ENCODE measurements at regions not wholly inside any gene's neighbourhood (a gene's known extent, or its start where the extent isn't known, plus 50 kb on each side); places are given as distances from the start of the nearest gene placed in this dataset.
"Not testable (repeated sequence)": the region's sequence is repeated elsewhere in the genome, so short reads cannot be mapped to it uniquely, and the experiment has no call there.

DNA sequence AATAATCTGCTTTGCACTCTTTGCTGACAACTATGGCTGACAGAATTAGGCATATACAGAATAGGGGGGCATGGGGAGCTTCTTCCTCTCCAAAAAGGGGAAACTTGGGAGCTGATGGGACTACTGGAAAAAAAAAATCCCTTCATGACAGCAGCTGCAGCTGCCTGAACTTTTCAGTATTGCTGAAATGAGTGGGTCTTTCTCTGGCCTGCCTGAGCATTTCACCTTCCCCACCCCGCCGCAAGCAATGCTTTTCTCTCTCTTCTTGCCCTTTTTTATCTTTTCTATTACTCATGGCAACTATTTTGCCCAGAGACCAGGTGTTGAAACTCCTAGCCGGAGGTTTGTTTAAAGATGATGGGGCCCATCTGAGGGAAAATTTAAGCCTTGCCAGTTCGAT is 244.9 kb downstream of the SEMA3D start:
- in situ Hi-C loops (cut with MboI; ENCODE audit: low sequenced_read_pairs): no loop called here
- no peaks in the 10 kb centered on the region for H3K36me3 ChIP-seq (replicated peaks)
- no peak for DNase-seq (ENCODE audit: low spot score in 2 of 2)
- no peaks in the 10 kb centered on the region for H3K4me1 ChIP-seq
- no peaks in the 10 kb centered on the region for H3K27me3 ChIP-seq (ENCODE audit: low read depth)
- no peaks in the 10 kb centered on the region for H3K9me3 ChIP-seq
- no peak overlapping the region for H3K4me3 ChIP-seq

DNA sequence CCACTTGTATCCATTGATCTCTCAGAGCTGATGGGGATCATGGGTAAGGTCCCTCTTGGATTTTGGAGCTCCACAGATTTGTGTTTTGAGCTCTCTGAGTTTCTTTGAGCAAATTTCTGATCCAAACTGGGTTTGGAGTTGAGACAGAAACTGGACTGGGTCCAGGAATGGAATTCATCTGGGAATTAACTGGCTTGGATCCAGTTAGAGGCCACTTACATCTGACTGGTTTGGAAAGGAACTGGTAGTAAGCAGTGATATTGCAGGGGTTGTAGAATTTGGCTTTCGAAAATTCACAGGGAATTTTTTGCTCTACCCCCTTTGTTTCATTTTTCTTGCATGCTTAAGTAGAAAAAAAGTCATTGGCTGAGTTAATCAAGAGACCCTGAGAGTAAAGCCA is 245.6 kb downstream of the SEMA3D start:
- H3K36me3 ChIP-seq (replicated peaks): no peaks in the 10 kb centered on the region

DNA sequence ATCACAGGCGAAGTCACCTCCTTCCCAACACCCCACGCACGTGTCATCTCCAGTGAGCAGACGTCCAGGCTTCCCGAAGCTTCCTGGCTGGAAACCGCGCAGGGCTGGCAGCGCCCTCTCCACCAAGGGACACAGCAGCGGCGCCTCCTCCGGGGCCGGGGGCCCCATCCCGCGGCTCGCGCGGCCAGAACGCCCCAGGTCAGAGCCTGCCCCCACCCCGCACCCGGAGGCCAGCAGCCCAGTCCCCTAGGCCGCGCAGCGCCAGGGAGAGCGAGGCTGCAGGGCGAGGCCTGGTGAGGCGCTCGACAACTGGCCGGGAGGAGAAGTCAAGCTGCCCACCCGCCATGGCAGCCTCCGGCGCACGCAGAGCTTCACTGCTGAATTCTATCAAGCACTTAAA is 247.0 kb downstream of the SEMA3D start:
- in situ Hi-C loops (cut with MboI; ENCODE audit: low sequenced_read_pairs): no loop called here
- H3K27me3 ChIP-seq (ENCODE audit: low read depth): no peaks in the 10 kb centered on the region
- no peaks in the 10 kb centered on the region for H3K4me1 ChIP-seq
- DNase-seq (ENCODE audit: low spot score in 2 of 2): no peak
- no peaks in the 10 kb centered on the region for H3K9me3 ChIP-seq
- H3K36me3 ChIP-seq (replicated peaks): no peaks in the 10 kb centered on the region
- H3K4me3 ChIP-seq: no peak overlapping the region

More for the DNA sequence above, 245.6 kb downstream of the SEMA3D start:
- no peaks in the 10 kb centered on the region for H3K27me3 ChIP-seq (ENCODE audit: low read depth)
- H3K4me3 ChIP-seq: no peak overlapping the region
- DNase-seq (ENCODE audit: low spot score in 2 of 2): no peak
- in situ Hi-C loops (cut with MboI; ENCODE audit: low sequenced_read_pairs): no loop called here
- no peaks in the 10 kb centered on the region for H3K4me1 ChIP-seq
- no peaks in the 10 kb centered on the region for H3K9me3 ChIP-seq

DNA sequence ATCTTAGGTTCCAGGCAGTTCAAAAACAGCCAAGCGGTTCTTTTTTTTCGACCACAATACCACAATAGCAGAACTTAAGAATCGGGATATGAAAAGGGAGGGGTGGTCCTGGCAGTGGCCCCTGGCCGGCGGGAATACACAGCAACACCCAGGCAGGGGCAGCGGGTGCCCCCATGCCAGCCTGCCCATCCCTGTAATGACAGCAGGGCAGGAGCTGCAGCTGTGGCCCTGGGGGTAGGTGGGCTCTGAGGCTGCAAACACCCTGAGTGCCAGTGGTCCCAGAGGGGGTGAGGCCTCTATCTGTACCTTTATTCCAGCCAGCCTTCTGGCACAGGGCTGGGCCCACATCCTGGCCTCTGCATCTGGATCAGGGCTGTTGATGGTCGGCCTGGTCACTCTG is 247.4 kb downstream of the SEMA3D start:
- H3K36me3 ChIP-seq (replicated peaks): no peaks in the 10 kb centered on the region
- no peaks in the 10 kb centered on the region for H3K27me3 ChIP-seq (ENCODE audit: low read depth)
- no peak overlapping the region for H3K4me3 ChIP-seq
- no peaks in the 10 kb centered on the region for H3K9me3 ChIP-seq
- H3K4me1 ChIP-seq: no peaks in the 10 kb centered on the region
- DNase-seq (ENCODE audit: low spot score in 2 of 2): no peak
- in situ Hi-C loops (cut with MboI; ENCODE audit: low sequenced_read_pairs): no loop called here

DNA sequence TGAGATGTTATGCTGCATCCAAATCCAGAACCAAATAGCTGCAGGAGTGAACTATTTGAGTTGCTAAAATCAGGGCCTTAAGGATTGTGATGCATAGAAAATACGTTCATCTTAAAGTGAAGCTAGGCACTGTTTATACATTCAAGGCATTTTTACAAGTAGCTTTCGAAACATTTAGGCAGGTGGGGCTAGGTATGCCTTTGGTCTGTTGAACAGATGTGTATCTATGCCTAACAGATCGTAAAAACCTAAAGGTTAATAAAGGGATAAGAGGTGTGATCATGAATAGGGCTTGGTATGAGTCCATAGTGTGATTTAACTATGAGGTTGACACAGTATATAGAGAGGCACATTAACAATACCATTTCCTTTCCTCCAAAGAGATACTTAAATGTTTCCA is 262.5 kb downstream of the SEMA3D start:
- in situ Hi-C loops (cut with MboI; ENCODE audit: low sequenced_read_pairs): no loop called here
- no peak overlapping the region for H3K4me3 ChIP-seq
- no peaks in the 10 kb centered on the region for H3K27me3 ChIP-seq (ENCODE audit: low read depth)
- no peaks in the 10 kb centered on the region for H3K9me3 ChIP-seq
- no peak for DNase-seq (ENCODE audit: low spot score in 2 of 2)
- H3K36me3 ChIP-seq (replicated peaks): no peaks in the 10 kb centered on the region
- 0 out of 2 replicates have a peak, but pooled peaks cover 4% of the 10 kb centered on the region for H3K4me1 ChIP-seq

DNA sequence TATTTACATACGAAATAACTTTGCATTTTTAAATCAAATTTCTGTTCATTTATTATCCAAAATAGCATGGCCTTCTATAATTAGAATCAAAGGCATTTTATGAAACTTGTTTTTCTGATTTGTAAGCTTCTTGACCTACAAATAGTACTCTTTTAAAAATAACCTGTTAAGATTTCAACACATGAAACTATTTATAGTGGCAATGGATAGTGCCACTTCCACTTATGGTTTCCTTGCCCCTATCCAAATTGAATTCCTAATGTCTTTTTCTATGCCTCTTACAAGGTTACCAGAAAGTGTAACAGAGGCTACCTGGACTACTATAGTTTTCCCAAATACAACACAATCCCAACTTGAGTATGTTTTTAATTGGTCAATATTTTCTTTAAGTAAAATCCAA is 263.5 kb downstream of the SEMA3D start:
- H3K27me3 ChIP-seq (ENCODE audit: low read depth): no peaks in the 10 kb centered on the region
- in situ Hi-C loops (cut with MboI; ENCODE audit: low sequenced_read_pairs): no loop called here
- H3K4me3 ChIP-seq: no peak overlapping the region
- H3K36me3 ChIP-seq (replicated peaks): no peaks in the 10 kb centered on the region
- DNase-seq (ENCODE audit: low spot score in 2 of 2): no peak
- H3K9me3 ChIP-seq: no peaks in the 10 kb centered on the region
- H3K4me1 ChIP-seq: 0 out of 2 replicates have a peak, but pooled peaks cover 4% of the 10 kb centered on the region

DNA sequence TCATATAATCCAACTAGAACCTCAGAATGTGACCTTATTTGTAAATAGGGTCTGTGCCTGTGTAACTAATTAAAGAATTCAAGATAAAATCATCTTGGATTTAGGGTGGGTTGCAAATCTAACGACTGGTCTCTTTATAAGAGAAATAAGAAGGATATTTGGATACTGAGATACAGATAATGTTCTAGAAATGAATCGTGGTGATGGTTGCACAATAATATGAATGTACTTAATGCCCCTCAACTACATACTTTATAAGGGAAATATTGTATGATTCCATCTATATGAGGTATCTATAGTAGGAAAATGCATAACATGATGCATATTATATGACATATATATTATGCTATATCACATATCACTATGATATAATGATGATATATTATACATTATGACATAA is 265.7 kb downstream of the SEMA3D start:
- in situ Hi-C loops (cut with MboI; ENCODE audit: low sequenced_read_pairs): no loop called here
- Histone ChIP-seq H3K4me1 (no peaks in the 10 kb centered on the region), H3K36me3 (replicated peaks) (no peaks in the 10 kb centered on the region; the same call in 1 of the 2 replicates), H3K4me3 (no peak overlapping the region), H3K9me3 (no peaks in the 10 kb centered on the region), H3K27me3 (ENCODE audit: low read depth) (no peaks in the 10 kb centered on the region)
- DNase-seq (ENCODE audit: low spot score in 2 of 2): no peak

DNA sequence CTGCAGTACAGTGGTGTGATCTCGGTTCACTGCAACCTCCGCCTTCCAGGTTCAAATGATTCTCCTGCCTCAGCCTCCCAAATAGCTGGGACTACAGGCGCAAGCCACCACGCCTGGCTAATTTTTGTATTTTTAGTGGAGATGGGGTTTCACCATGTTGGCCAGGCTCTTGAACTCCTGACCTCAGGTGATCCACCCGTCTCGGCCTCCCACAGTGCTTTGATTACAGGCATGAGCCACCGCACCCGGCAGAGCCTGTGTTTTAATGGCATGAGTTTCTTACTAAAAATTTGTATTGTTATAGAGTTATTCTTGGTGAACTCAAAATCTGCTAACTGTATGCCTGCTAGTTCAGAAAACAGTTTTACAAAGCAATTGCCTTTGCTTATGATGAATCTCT is 269.9 kb downstream of the SEMA3D start:
- peaks cover 16% of the 10 kb centered on the region for H3K4me1 ChIP-seq
- H3K27me3 ChIP-seq (ENCODE audit: low read depth); DNase-seq (ENCODE audit: low spot score in 2 of 2); in situ Hi-C loops (cut with MboI; ENCODE audit: low sequenced_read_pairs); H3K36me3 ChIP-seq (replicated peaks); H3K4me3 ChIP-seq; H3K9me3 ChIP-seq: not testable (repeated sequence)

DNA sequence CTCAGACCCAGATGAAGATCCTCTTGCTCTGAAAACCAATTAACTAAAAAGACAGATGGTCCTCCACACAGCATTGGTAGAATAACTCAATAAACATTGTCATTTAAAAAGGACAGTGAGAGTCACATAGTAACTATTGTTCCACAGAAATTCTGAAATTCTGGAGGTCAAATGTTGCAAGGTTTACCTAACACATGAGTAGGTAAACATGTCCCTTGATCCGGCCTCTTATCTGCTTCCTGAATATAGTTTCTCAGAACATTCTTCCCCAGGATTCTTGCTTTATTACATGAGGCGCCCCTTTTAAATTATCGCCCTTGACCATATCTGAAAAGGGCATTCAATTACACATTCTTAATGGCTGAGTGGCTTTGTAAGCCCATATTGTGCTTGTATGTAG is 270.7 kb downstream of the SEMA3D start:
- no peaks in the 10 kb centered on the region for H3K9me3 ChIP-seq

DNA sequence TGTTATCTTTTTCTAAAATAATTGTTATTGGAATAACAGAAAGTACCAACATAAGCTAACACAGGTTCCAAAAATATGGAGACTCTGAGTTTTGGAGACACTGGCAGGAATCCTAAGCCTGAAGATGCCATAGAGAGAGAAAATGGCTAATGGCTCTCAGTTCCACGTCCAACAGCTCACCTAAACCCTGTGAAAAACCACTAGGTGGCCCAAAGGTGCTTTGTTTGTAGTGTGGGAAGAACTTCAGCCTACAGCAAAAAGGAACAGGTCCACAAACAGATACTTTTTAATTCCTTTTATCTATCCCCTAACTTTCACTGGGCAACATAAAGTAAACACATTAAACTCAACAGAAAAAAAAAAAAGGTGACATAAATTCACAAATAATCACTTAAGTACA is 272.3 kb downstream of the SEMA3D start:
- Histone ChIP-seq H3K4me3 (no peak overlapping the region), H3K9me3 (no peaks in the 10 kb centered on the region), H3K27me3 (ENCODE audit: low read depth) (no peaks in the 10 kb centered on the region), H3K4me1 (peaks cover 29% of the 10 kb centered on the region), H3K36me3 (replicated peaks) (no peaks in the 10 kb centered on the region; the same call in 1 of the 2 replicates)
- DNase-seq (ENCODE audit: low spot score in 2 of 2): peak in 1 of 2 experiments; percentile 33
- in situ Hi-C loops (cut with MboI; ENCODE audit: low sequenced_read_pairs): no loop called here

More for the DNA sequence above, 270.7 kb downstream of the SEMA3D start:
- in situ Hi-C loops (cut with MboI; ENCODE audit: low sequenced_read_pairs): no loop called here
- Histone ChIP-seq H3K27me3 (ENCODE audit: low read depth) (no peaks in the 10 kb centered on the region), H3K4me1 (peaks cover 23% of the 10 kb centered on the region), H3K36me3 (replicated peaks) (no peaks in the 10 kb centered on the region; the same call in 1 of the 2 replicates), H3K4me3 (no peak overlapping the region)
- no peak for DNase-seq (ENCODE audit: low spot score in 2 of 2)

DNA sequence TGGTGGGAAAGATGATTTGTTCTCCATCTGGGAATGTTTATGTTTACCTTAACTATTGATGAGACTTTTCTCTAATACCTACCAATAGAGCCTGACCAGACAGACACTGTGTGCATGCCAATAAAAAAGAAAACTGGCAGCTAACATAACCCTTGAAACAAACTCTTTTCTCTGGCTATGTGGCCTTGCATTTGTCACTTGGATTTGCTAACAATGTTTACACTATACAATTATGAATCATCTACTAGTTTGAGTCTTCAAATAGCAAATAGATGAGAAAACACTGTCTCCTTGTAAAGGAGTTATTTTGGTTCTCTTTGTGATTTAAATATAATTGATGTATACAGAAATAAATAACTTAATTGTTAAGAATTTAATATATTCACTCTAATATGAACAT is 273.1 kb downstream of the SEMA3D start:
- no peaks in the 10 kb centered on the region for H3K9me3 ChIP-seq
- H3K4me1 ChIP-seq: peaks cover 29% of the 10 kb centered on the region
- H3K4me3 ChIP-seq: no peak overlapping the region
- no peaks in the 10 kb centered on the region for H3K27me3 ChIP-seq (ENCODE audit: low read depth)
- H3K36me3 ChIP-seq (replicated peaks): no peaks in the 10 kb centered on the region; the same call in 1 of the 2 replicates
- in situ Hi-C loops (cut with MboI; ENCODE audit: low sequenced_read_pairs): no loop called here
- no peak for DNase-seq (ENCODE audit: low spot score in 2 of 2)

DNA sequence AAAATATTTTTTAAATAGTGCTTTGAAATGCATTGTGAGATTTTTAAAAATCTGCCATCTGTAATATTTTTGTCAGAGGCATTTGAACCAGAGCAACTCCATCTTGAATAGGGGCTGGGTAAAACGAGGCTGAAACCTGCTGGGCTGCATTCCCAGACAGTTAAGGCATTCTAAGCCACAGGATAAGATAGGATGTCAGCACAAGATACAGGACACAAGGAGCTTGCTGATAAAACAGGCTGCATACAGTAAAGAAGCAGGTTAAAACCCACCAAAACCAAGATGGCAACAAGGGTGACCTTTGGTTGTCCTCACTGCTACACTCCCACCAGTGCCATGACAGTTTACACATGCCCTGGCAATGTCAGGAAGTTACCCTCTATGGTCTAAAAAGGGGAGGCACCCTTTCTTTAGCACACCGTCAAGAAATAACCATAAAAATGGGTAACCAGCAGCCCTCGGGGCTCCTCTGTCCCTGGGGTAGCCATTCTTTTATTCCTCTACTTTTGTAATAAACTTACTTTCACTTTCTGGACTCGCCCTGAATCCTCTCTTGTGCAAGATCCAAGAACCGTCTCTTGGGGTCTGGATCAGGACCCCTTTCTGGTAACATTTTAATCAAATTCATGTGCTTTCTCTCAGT is 273.7 kb downstream of the SEMA3D start:
- Histone ChIP-seq H3K27me3 (ENCODE audit: low read depth) (no peaks in the 10 kb centered on the region), H3K36me3 (replicated peaks) (no peaks in the 10 kb centered on the region; the same call in 1 of the 2 replicates), H3K9me3 (no peaks in the 10 kb centered on the region), H3K4me1 (peaks cover 34% of the 10 kb centered on the region), H3K4me3 (no peak overlapping the region)
- in situ Hi-C loops (cut with MboI; ENCODE audit: low sequenced_read_pairs): no loop called here
- DNase-seq (ENCODE audit: low spot score in 2 of 2): peak; percentile 54 to 57

DNA sequence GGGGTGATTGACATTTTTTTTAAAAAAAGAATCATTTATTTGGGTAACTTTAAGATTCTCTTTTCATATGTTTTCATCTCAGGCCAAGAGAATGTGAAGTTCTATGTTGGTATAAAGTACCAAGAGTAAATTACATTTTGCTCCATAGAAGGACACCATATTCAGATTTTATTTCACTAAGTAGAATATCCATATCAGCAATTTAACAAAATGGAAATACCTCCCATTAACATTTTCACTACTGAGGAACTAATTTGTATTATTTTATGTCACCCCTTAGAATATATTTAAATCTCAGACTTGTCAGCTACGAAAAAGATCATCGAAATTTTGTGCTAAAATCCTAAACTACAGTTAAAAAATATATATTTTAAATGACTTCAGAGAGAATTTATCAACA is 274.3 kb downstream of the SEMA3D start:
- in situ Hi-C loops (cut with MboI; ENCODE audit: low sequenced_read_pairs): no loop called here
- Histone ChIP-seq H3K9me3 (no peaks in the 10 kb centered on the region), H3K27me3 (ENCODE audit: low read depth) (no peaks in the 10 kb centered on the region), H3K4me1 (peaks cover 38% of the 10 kb centered on the region), H3K4me3 (no peak overlapping the region), H3K36me3 (replicated peaks) (no peaks in the 10 kb centered on the region; the same call in 1 of the 2 replicates)
- DNase-seq (ENCODE audit: low spot score in 2 of 2): no peak

DNA sequence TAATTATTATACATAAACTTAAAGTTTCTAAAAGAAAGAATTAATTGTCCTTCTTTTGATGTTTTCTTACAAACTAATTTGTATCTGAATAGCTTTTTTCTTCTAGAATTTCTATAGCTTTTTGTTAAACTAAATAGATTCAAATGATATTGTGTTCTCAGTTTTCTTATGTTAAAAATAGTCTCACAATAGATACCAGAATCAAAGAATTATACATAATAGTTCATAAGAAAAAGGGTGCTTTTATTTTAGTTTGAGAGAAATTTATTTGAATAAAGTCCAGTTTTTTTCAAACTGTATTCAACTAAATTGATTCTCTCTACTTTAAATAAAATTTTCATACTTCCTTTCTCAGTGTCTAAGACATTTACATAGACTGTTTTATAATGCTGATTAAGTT is 274.8 kb downstream of the SEMA3D start:
- no peaks in the 10 kb centered on the region for H3K27me3 ChIP-seq (ENCODE audit: low read depth)
- DNase-seq (ENCODE audit: low spot score in 2 of 2): peak in 1 of 2 experiments; percentile 94
- H3K9me3 ChIP-seq: no peaks in the 10 kb centered on the region
- in situ Hi-C loops (cut with MboI; ENCODE audit: low sequenced_read_pairs): no loop called here
- H3K36me3 ChIP-seq (replicated peaks): no peaks in the 10 kb centered on the region; the same call in 1 of the 2 replicates
- H3K4me3 ChIP-seq: no peak overlapping the region
- peaks cover 38% of the 10 kb centered on the region for H3K4me1 ChIP-seq

DNA sequence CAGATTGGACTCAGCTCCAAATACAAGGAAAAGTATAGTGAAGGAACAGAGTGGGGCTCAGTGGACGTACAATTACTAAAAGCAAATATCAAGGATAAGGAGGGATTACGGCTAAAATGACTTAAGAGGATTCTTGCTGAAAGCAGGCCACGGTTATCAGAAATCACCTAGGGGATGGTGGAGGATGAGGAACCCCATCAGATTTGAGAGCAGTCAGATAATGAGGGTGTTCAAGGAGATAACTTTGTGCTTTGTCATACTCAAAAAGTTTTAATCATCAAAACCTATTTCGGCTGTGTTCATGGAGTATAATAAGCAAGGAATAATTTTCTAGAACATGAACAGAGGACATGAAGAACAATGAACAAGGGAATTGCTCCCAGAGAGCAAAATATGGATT is 275.8 kb downstream of the SEMA3D start:
- no peaks in the 10 kb centered on the region for H3K36me3 ChIP-seq (replicated peaks)
- peak in 1 of 2 experiments; percentile 21 for DNase-seq (ENCODE audit: low spot score in 2 of 2)
- in situ Hi-C loops (cut with MboI; ENCODE audit: low sequenced_read_pairs): no loop called here
- no peaks in the 10 kb centered on the region for H3K27me3 ChIP-seq (ENCODE audit: low read depth)
- H3K4me3 ChIP-seq: no peak overlapping the region
- no peaks in the 10 kb centered on the region for H3K9me3 ChIP-seq
- peaks cover 38% of the 10 kb centered on the region for H3K4me1 ChIP-seq

Measured in HAP-1 (cell line).